GM19324 (cell line): ENCODE measurements at regions not wholly inside any gene's neighbourhood (a gene's known extent, or its start where the extent isn't known, plus 50 kb on each side); places are given as distances from the start of the nearest gene placed in this dataset.
"Not testable (repeated sequence)": the region's sequence is repeated elsewhere in the genome, so short reads cannot be mapped to it uniquely, and the experiment has no call there.

Experiments used
- ATAC-seq: cut with Tn5 transposase; IDR thresholded peaks from one replicate; pipeline ENCODE4 v1.9.1; 2021; ENCODE audit warnings: mild to moderate bottlenecking, moderate library complexity; ENCODE audit not compliant: unreplicated experiment, low FRiP score

GRCh38 chr3:7982126-7982525, 519.5 kb upstream of the LMCD1 start:
- no peak for ATAC-seq

- ATAC-seq = no peak
These were observed 502.2 kb upstream of the LMCD1 start for GRCh38 chr3:7999384-7999783.

GRCh38 chr3:8001307-8001706, 500.3 kb upstream of the LMCD1 start:
- ATAC-seq = no peak

GRCh38 chr3:8001712-8002111, 499.9 kb upstream of the LMCD1 start:
- ATAC-seq = no peak

DNA sequence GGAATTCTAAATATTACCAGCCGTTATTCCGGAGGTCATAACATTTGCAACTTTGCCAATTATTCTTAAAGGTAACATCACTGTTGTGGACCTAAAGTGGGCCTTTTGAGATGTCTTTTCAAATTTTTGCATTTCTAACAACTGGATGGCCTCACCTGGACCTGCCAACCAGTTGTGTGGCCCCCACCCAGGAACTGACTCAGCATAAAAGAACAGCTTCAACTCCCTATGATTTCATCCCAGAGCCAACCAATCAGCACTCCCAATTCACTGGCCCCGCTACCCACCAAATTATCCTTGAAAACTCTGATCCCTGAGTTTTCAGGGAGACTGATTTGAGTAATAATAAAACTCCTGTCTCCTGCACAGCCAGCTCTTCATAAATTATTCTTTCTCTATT, 489.7 kb upstream of the LMCD1 start:
- ATAC-seq = no peak

- no peak for ATAC-seq
These were observed 481.4 kb upstream of the LMCD1 start for GRCh38 chr3:8020047-8020841.

DNA sequence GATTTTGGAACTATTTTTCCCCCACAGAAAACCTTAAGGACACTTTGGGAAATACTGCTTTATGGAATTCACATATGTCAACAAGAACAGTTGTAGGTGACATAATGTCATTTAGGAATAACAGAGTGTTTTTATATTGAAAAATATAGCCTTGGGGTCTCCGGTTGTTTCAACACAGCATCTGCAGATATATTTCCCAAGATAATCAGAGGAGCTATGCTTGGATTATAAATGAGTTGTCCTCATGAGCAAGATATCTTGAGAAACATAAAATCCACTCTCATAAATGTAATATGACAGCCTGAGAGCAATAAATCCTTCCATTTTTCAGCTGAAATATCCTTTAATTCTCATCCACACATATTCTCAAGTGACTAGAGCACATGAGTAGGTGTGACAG, 473.7 kb upstream of the LMCD1 start:
- no peak for ATAC-seq

GRCh38 chr3:8050283-8050682, 451.3 kb upstream of the LMCD1 start:
- ATAC-seq = no peak

GRCh38 chr3:8052659-8053058, 449.0 kb upstream of the LMCD1 start:
- no peak for ATAC-seq

DNA sequence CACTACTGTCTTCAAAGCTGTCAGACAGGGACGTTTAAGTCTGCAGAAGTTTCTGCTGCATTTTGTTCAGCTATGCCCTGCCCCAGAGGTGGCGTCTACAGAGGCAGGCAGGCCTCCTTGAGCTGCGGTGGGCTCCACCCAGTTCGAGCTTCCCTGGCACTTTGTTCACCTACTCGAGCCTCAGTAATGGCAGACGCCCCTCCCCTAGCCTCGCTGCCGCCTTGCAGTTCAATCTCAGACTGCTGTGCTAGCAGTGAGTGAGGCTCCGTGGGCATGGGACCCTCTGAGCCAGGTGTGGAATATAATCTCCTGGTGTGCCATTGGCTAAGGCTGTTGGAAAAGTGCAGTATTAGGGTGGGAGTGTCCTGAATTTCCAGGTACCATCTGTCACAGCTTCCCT, 433.5 kb upstream of the LMCD1 start:
- not testable (repeated sequence) for ATAC-seq

DNA sequence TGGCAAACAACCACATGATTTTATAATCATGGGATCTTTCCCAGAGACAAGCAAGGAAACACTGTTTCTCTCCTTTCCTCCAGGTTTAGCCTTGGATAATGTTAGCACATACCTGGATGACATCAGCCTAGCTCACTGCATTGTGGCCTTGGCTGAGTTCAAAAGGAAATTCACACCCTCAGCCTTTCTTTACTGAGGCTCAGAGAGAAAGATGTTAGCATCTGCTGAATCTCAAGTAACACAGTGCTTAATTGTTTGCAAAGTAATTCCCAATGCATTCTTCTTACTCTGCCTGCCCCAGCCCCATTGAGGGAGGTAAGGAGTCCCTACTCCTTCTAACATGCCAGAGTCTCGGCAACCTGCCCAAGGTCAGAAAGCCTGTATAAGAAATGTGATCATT, 432.2 kb upstream of the LMCD1 start:
- ATAC-seq = no peak

DNA sequence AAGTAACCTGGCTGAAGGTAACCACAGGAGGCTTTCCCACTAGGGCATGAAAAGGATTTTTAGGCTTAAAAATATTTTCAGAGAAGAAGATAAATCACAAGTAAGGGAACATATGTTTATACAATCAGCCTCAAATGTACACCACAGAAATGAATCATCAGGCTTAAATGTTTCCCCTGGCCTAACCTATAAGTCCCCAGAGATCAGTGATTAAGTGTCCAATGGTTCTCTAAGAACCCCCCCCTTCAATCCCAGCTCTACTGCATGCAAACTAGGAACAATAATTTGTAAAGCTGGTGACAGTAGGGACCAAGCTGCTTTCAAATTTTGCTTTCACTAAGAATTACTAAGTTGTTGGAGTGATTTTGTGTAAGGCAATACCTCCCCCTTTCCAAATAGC, 431.6 kb upstream of the LMCD1 start:
- no peak for ATAC-seq

DNA sequence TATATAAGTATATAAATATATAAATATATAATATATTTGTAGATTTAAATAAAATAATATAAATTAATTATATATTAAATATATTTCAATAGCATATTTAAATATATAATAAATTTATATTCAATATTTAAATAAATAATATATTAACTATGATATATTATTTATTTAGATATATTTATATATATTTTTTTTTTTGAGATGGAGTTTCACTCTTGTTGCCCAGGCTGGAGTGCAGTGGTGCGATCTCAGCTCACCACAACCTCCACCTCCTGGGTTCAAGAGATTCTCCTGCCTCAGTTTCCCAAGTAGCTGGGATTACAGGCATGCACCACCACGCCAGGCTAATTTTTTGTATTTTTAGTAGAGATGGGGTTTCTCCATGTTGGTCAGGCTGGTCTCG, 426.9 kb upstream of the LMCD1 start:
- ATAC-seq = not testable (repeated sequence)

DNA sequence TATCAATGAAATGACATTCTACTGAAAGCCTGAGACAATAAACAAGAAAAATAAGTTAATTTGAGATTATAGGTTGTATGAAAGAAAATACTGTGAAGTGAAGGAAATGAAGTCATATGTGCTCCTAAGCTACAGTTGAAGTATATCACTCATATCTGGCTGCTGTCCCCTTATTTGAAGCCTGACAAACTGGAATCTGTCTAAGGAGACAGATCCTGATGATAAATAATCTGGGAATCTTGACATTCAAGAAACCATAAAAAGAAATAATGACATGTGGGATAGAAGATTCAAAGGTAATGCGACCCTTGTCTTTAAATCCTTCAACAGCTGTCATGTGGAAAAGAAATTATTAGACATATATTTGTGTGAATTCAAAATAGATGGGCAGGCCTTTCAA, 424.5 kb upstream of the LMCD1 start:
- ATAC-seq = no peak

DNA sequence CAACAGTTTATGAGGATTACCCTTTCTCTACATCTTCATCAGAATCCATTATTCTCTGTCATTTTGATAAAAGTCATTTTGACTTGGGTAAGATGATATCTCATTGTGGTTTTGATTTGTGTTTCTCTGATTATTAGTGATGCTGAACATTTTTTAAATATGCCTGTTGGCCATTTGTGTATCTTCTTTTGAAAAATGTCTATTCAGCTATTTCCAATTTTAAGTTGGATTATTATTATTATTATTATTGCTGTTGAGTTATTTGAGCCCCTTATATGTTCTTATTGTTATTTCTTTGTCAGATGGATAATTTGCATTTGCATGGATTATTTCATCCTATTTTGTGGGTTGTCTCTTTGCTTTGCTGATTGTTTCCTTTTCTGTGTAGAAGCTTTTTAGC, 421.2 kb upstream of the LMCD1 start:
- no peak for ATAC-seq

DNA sequence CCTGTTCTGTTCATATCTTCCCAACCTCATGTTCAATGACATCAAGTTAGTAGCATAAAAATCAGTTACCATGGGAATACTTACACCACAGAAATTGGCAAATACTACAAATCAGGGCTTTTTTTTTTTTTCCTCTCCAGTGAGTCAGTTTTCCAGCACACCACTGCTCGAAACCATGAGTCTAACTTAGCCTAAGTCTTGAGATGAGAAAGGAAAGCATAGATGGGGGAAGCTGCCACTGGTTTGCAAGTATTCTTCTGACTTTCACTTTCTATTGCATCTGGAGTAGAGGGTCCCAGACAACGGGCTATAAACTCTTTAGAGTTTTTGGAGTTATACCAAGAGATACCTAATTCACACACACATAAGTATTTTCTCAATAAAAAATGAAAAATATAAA, 416.1 kb upstream of the LMCD1 start:
- no peak for ATAC-seq

- ATAC-seq = no peak
These were observed 413.7 kb upstream of the LMCD1 start for GRCh38 chr3:8087951-8088350.

DNA sequence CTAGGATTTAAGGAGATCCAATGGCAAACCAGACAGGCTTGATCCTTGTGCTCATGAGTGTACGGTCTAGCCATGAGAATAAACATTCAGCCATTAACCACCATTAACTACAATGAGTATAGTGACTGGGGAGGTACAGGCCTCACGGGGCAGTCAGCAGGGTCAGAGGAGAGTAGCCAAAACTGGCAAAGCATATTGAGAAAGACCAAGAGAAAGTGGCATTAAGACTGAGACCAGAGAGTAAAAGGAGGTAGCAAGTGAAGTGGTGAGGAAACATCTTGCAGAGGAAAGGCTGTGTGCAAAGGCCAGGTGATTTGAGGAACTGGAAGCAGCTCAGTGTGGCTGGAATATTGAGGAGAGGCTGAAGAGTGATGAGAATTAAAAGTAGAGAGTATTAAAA, 407.2 kb upstream of the LMCD1 start:
- no peak for ATAC-seq

- no peak for ATAC-seq
These were observed 405.9 kb upstream of the LMCD1 start for GRCh38 chr3:8095724-8096123.

- no peak for ATAC-seq
These were observed 403.9 kb upstream of the LMCD1 start for GRCh38 chr3:8097690-8098089.

DNA sequence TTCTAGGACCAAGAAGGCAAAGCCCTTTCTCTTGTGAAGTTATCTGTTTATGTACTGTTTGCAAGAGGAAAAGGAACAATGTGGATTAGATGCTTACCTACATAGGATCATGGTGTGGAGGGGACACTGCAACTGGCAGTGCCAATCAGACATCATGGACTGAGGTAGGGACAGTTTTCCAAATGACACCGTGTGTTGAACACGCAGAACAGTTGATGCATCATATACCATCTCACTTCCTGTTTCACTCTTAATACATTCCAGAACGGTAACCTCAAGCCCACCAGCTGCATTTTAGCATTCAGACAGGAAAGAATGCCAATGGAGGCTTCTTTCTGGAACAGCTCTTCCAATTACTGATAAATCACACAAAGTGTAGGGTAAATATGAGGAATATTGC, 397.7 kb upstream of the LMCD1 start:
- no peak for ATAC-seq

DNA sequence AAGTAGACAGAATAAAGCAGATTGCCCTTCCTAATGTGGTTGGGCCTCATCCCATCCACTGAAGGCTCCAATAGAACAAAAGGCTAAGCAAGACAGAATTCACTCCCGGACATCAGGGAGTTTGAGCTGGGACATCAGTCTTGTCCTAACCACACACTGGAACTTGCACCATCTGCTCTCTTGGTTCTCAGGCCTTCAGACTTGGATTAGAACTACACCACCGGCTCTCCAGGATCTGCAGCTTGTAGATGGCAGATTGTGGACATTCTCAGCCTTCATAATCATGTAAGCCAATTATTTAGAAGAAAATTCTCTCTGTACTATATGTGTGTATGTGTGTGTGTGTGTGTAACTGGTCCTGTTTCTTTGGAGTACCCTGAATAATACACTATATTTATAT, 394.7 kb upstream of the LMCD1 start:
- ATAC-seq = no peak
